CD14-positive monocyte (primary cell): ENCODE measurements at regions not wholly inside any gene's neighbourhood (a gene's known extent, or its start where the extent isn't known, plus 50 kb on each side); places are given as distances from the start of the nearest gene placed in this dataset.

Experiments
- DNase-seq, 3 donors: peaks; one replicate each; pipeline ENCODE4 v3.0.0-alpha.2; 2011 to 2022
- H2AFZ ChIP-seq: 2 replicates; pipeline ENCODE4 v1.6.0; 2012; ENCODE audit warnings: mild to moderate bottlenecking, low read depth, low read length, inconsistent platforms; ENCODE audit not compliant: insufficient read depth, poor library complexity, severe bottlenecking
- H3K27ac ChIP-seq, 2 donors: 1 replicate in 1 of 2; 2 replicates in 1 of 2; pipeline ENCODE4 v1.5.1; 2012 to 2013; ENCODE audit warnings: low read length in 2 of 2, control low read depth in 1 of 2, inconsistent platforms in 1 of 2, low read depth in 1 of 2, mild to moderate bottlenecking in 1 of 2
- H3K27me3 ChIP-seq, 2 donors: one replicate each; pipeline versions ENCODE4 v1.6.0 to v1.6.1; 2011 to 2013; ENCODE audit warnings: low read length in 2 of 2; ENCODE audit not compliant: control insufficient read depth in 2 of 2, insufficient read depth in 2 of 2
- H3K36me3 ChIP-seq, 2 donors: replicated peaks in 1 of 2; 1 replicate in 1 of 2; 2 replicates in 1 of 2; pipeline versions ENCODE4 v1.5.1 to v1.6.1; 2012 to 2013; ENCODE audit warnings: low read length in 2 of 2, control low read depth in 1 of 2, inconsistent platforms in 1 of 2, mild to moderate bottlenecking in 1 of 2; ENCODE audit not compliant: insufficient read depth in 2 of 2, control insufficient read depth in 1 of 2
- H3K4me1 ChIP-seq, 2 donors: 1 replicate in 1 of 2; 2 replicates in 1 of 2; pipeline versions ENCODE4 v1.5.1 to v1.6.1; 2012 to 2013; ENCODE audit warnings: low read length in 2 of 2, control low read depth in 1 of 2, inconsistent platforms in 1 of 2, mild to moderate bottlenecking in 1 of 2, moderate library complexity in 1 of 2; ENCODE audit not compliant: insufficient read depth in 2 of 2, control insufficient read depth in 1 of 2
- H3K4me2 ChIP-seq: replicated peaks from 2 replicates; pipeline ENCODE3; 2012; ENCODE audit warnings: low read length, moderate library complexity, mild to moderate bottlenecking; ENCODE audit not compliant: poor library complexity, severe bottlenecking; ENCODE audit errors: extremely low read depth
- H3K4me3 ChIP-seq, 3 experiments: fragments of 200-600 bp in 1 of 3; sonication (generic) in 1 of 3; replicated peaks in 1 of 3; 1 replicate in 2 of 3; 2 replicates in 1 of 3; pipeline ENCODE4 v1.5.1; 2011 to 2013; ENCODE audit warnings: low read length in 3 of 3, mild to moderate bottlenecking in 3 of 3, control low read depth in 2 of 3, low read depth in 2 of 3, inconsistent platforms in 1 of 3, moderate library complexity in 1 of 3
- H3K79me2 ChIP-seq: 2 replicates; pipeline ENCODE4 v1.6.0; 2012; ENCODE audit warnings: mild to moderate bottlenecking, control low read depth, inconsistent platforms, low read length, moderate library complexity; ENCODE audit not compliant: insufficient read depth
- H3K9ac ChIP-seq: 2 replicates; pipeline ENCODE4 v1.6.0; 2017; ENCODE audit warnings: low read length, mild to moderate bottlenecking; ENCODE audit not compliant: insufficient read depth, poor library complexity, severe bottlenecking
- H3K9me3 ChIP-seq, 2 donors: replicated peaks in 1 of 2; 1 replicate in 1 of 2; 2 replicates in 1 of 2; pipeline versions ENCODE4 v1.5.1 to v1.6.1; 2012 to 2013; ENCODE audit warnings: low read length in 2 of 2, control low read depth in 1 of 2; ENCODE audit not compliant: control insufficient read depth in 1 of 2, insufficient read depth in 1 of 2
- H4K20me1 ChIP-seq: 2 replicates; pipeline ENCODE4 v1.6.0; 2012; ENCODE audit warnings: mild to moderate bottlenecking, low read length, control low read depth, moderate library complexity; ENCODE audit not compliant: insufficient read depth
- H3K27ac Mint-ChIP-seq, 7 donors: one replicate each; pipeline ENCODE4 v1.8.0; 2020; ENCODE audit warnings: mild to moderate bottlenecking in 7 of 7, mixed read lengths in 7 of 7, moderate library complexity in 6 of 7, inconsistent platforms in 2 of 7
- H3K27me3 Mint-ChIP-seq, 3 donors: one replicate each; pipeline ENCODE4 v1.8.0; 2021 to 2022; ENCODE audit warnings: low read depth in 3 of 3, mild to moderate bottlenecking in 3 of 3, mixed read lengths in 3 of 3, moderate library complexity in 3 of 3, inconsistent platforms in 1 of 3
- H3K36me3 Mint-ChIP-seq, 2 donors: one replicate each; pipeline ENCODE4 v1.8.0; 2020; ENCODE audit warnings: mixed read lengths in 2 of 2, inconsistent platforms in 1 of 2, mild to moderate bottlenecking in 1 of 2
- H3K4me1 Mint-ChIP-seq: one replicate; pipeline ENCODE4 v1.8.0; 2020; ENCODE audit warnings: mild to moderate bottlenecking, mixed read lengths
- H3K4me3 Mint-ChIP-seq, 2 donors: one replicate each; pipeline ENCODE4 v1.8.0; 2020; ENCODE audit warnings: mild to moderate bottlenecking in 2 of 2, mixed read lengths in 2 of 2, moderate library complexity in 1 of 2
- H3K9me3 Mint-ChIP-seq, 7 donors: one replicate each; pipeline ENCODE4 v1.8.0; 2020 to 2022; ENCODE audit warnings: mixed read lengths in 7 of 7, mild to moderate bottlenecking in 6 of 7, moderate library complexity in 6 of 7, inconsistent platforms in 2 of 7
- CTCF ChIP-seq: fragments of 200-600 bp; IDR thresholded peaks from one replicate; pipeline ENCODE4 v1.8.0; 2022; ENCODE audit warnings: antibody characterized with exemption, mild to moderate bottlenecking
- WGBS: methylation state at CpG from one replicate; pipeline ENCODE4 v1.1.5; 2013; ENCODE audit warnings: missing lambda C conversion rate; ENCODE audit not compliant: insufficient coverage; 5-methylcytosine and 5-hydroxymethylcytosine counted together
- intact Hi-C, 2 donors: fragments of 100-400 bp; cut with micrococcal nuclease; formaldehyde crosslinking; loops; one replicate each; pipeline versions ENCODE4 v1.15.0 to v1.15.1; 2023

GRCh38 chrX:127276326-127276725 is 456.8 kb downstream of the PRR32 start:
- H3K79me2 ChIP-seq, result no peaks in the 10 kb centered on the region
- H3K27me3 ChIP-seq, result no peaks in the 10 kb centered on the region
- Mint-ChIP-seq H3K4me1 (no peaks in the 10 kb centered on the region), H3K4me3 (no peak overlapping the region), H3K27ac (no peak overlapping the region), H3K9me3 (peaks cover 0 to 5% (median 3%) of the 10 kb centered on the region in 7 donors), H3K36me3 (no peaks in the 10 kb centered on the region), H3K27me3 (no peaks in the 10 kb centered on the region)
- intact Hi-C loops, result no loop called here
- H4K20me1 ChIP-seq, result no peaks in the 10 kb centered on the region
- no peaks in the 10 kb centered on the region for H3K36me3 ChIP-seq
- H3K4me2 ChIP-seq, result no peak overlapping the region
- H2AFZ ChIP-seq, result no peak overlapping the region
- TF ChIP-seq CTCF, result no peak
- WGBS, result no CpG with 5 or more reads among the region's 2 CpGs
- no peak overlapping the region for H3K4me3 ChIP-seq
- DNase-seq, result no peak
- no peak overlapping the region for H3K9ac ChIP-seq
- H3K9me3 ChIP-seq, result no peaks in the 10 kb centered on the region
- H3K4me1 ChIP-seq, result no peaks in the 10 kb centered on the region
- H3K27ac ChIP-seq, result no peak overlapping the region

- Mint-ChIP-seq H3K36me3 (no peaks in the 10 kb centered on the region), H3K4me1 (no peaks in the 10 kb centered on the region), H3K9me3 (peaks cover 0 to 3% (median 1%) of the 10 kb centered on the region in 7 donors), H3K27ac (no peak overlapping the region), H3K27me3 (no peaks in the 10 kb centered on the region), H3K4me3 (no peak overlapping the region)
- no peak overlapping the region for H3K4me2 ChIP-seq
- no peaks in the 10 kb centered on the region for H3K9me3 ChIP-seq
- H3K4me3 ChIP-seq, result no peak overlapping the region
- no peak overlapping the region for H2AFZ ChIP-seq
- H3K79me2 ChIP-seq, result no peaks in the 10 kb centered on the region
- H4K20me1 ChIP-seq, result no peaks in the 10 kb centered on the region
- no peak overlapping the region for H3K27ac ChIP-seq
- H3K36me3 ChIP-seq, result no peaks in the 10 kb centered on the region
- no peaks in the 10 kb centered on the region for H3K27me3 ChIP-seq
- no peak overlapping the region for H3K9ac ChIP-seq
- DNase-seq, result no peak
- TF ChIP-seq CTCF, result no peak
- no peaks in the 10 kb centered on the region for H3K4me1 ChIP-seq
- intact Hi-C loops, result no loop called here
These were observed 481.0 kb downstream of the PRR32 start for GRCh38 chrX:127300511-127300910.
